ENCODE measurements at regions not wholly inside any gene's neighbourhood (a gene's known extent, or its start where the extent isn't known, plus 50 kb on each side); places are given as distances from the start of the nearest gene placed in this dataset.

- Histone ChIP-seq H3K36me3 (ENCODE audit: insufficient read depth, low read length) (no peaks in the 10 kb centered on the region), H3K9me3 (ENCODE audit: low read length) (no peaks in the 10 kb centered on the region), H3K27ac (ENCODE audit: low read depth, low read length, poor library complexity, severe bottlenecking) (no peak overlapping the region), H4K20me1 (ENCODE audit: insufficient read depth, low read length) (no peaks in the 10 kb centered on the region), H3K4me3 (ENCODE audit: low read depth, low read length, poor library complexity, severe bottlenecking) (no peak overlapping the region), H2AFZ (ENCODE audit: low read length) (no peak overlapping the region), H3K9me2 (ENCODE audit: insufficient read depth, low read length) (no peaks in the 10 kb centered on the region), H3K4me1 (ENCODE audit: insufficient read depth, low read length, poor library complexity, severe bottlenecking) (no peaks in the 10 kb centered on the region), H3K79me2 (ENCODE audit: insufficient read depth, low read depth, low read length) (no peaks in the 10 kb centered on the region), H3K4me2 (ENCODE audit: low read length) (no peak overlapping the region)
- TF ChIP-seq CTCF (conservative IDR thresholded peaks at IDR 0.05; ENCODE audit: low read length): no peak
- TF ChIP-seq EZH2phosphoT487 (IDR thresholded peaks at IDR 0.05; ENCODE audit: borderline replicate concordance, low read depth, low read length): no peak
- intact Hi-C loops (cut with micrococcal nuclease; ENCODE audit: unreplicated experiment): no loop called here
- no peak for DNase-seq (ENCODE audit: low spot score)
- no TSS peak for BruUV-seq (replicated peaks)
- CTCF ChIA-PET (ENCODE audit: unreplicated experiment): no interaction called here
- POLR2A ChIA-PET: no interaction called here
These were observed 55.9 kb upstream of the NFKB1 start for GRCh38 chr4:102445213-102445612.

DNA sequence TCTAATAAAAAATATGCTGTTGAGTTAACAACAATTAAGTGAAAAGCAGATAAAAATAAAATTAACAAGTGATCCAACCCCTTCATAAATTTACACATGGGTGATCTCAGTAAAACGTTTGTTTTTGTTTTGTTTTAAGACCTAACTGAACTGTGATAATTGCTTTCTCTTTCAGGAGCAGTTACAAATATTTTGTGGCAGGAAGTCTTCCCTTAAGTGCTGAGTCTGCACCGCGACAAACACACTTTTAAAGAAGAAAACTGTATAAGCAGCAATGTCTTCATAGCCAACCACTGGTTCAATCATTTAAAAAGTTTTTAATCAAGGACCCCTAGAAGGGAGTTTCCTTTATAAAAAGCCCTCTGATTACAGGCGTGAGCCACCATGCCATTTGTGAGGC lies 53.7 kb upstream of the NFKB1 start:
- no peaks in the 10 kb centered on the region for H3K9me3 ChIP-seq (ENCODE audit: low read length)
- CTCF ChIA-PET (ENCODE audit: unreplicated experiment): no interaction called here
- intact Hi-C loops (cut with micrococcal nuclease; ENCODE audit: unreplicated experiment): no loop called here
- H3K36me3 ChIP-seq (ENCODE audit: insufficient read depth, low read length): no peaks in the 10 kb centered on the region
- H3K79me2 ChIP-seq (ENCODE audit: insufficient read depth, low read depth, low read length): no peaks in the 10 kb centered on the region
- DNase-seq (ENCODE audit: low spot score): no peak
- H4K20me1 ChIP-seq (ENCODE audit: insufficient read depth, low read length): no peaks in the 10 kb centered on the region
- H3K4me3 ChIP-seq (ENCODE audit: low read depth, low read length, poor library complexity, severe bottlenecking): no peak overlapping the region
- no peak overlapping the region for H2AFZ ChIP-seq (ENCODE audit: low read length)
- H3K27ac ChIP-seq (ENCODE audit: low read depth, low read length, poor library complexity, severe bottlenecking): no peak overlapping the region
- no peak overlapping the region for H3K4me2 ChIP-seq (ENCODE audit: low read length)
- no peak for TF ChIP-seq CTCF (conservative IDR thresholded peaks at IDR 0.05; ENCODE audit: low read length)
- no peak for TF ChIP-seq EZH2phosphoT487 (IDR thresholded peaks at IDR 0.05; ENCODE audit: borderline replicate concordance, low read depth, low read length)
- no TSS peak for BruUV-seq (replicated peaks)
- POLR2A ChIA-PET: interaction anchor here (1.0 kb wide), 1 partner anchor 242 kb away, joined by 3 read pairs; no protein-coding TSS in a partner anchor
- H3K9me2 ChIP-seq (ENCODE audit: insufficient read depth, low read length): no peaks in the 10 kb centered on the region
- H3K4me1 ChIP-seq (ENCODE audit: insufficient read depth, low read length, poor library complexity, severe bottlenecking): no peaks in the 10 kb centered on the region

DNA sequence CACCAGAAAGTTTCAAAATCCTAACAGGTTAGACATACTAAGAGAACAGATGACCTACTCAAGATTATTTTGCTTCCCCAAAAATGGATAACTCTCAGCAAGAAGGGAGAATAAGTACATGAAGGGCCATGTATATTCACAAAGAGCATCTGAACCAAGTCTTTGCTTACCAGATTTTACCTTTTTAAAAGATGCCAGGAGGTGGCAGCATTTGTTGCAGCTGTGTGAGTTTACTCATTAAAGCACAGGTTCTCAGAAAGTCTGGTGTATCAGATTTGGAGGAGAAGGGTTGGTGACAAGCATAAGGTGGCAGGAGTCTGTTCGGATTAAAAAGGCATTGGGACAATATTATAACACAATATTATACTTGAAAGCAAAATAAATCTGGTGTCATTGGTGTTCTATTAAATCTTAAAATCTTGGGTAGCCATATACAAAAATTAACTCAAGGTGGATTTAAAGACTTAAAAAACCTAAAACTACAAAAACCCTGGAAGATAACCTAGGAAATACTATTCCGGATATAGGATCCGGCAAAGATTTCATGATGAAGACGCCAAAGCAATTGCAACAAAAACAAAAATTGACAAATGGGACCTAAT lies 51.3 kb upstream of the NFKB1 start:
- no peak overlapping the region for H2AFZ ChIP-seq (ENCODE audit: low read length)
- no peaks in the 10 kb centered on the region for H3K79me2 ChIP-seq (ENCODE audit: insufficient read depth, low read depth, low read length)
- CTCF ChIA-PET (ENCODE audit: unreplicated experiment): no interaction called here
- POLR2A ChIA-PET: no interaction called here
- DNase-seq (ENCODE audit: low spot score): peak; percentile 68
- H3K27ac ChIP-seq (ENCODE audit: low read depth, low read length, poor library complexity, severe bottlenecking): no peak overlapping the region
- H3K9me2 ChIP-seq (ENCODE audit: insufficient read depth, low read length): no peaks in the 10 kb centered on the region
- H4K20me1 ChIP-seq (ENCODE audit: insufficient read depth, low read length): no peaks in the 10 kb centered on the region
- TF ChIP-seq CTCF (conservative IDR thresholded peaks at IDR 0.05; ENCODE audit: low read length) (peak; percentile 87), EZH2phosphoT487 (IDR thresholded peaks at IDR 0.05; ENCODE audit: borderline replicate concordance, low read depth, low read length) (no peak)
- no peaks in the 10 kb centered on the region for H3K4me1 ChIP-seq (ENCODE audit: insufficient read depth, low read length, poor library complexity, severe bottlenecking)
- no peak overlapping the region for H3K4me2 ChIP-seq (ENCODE audit: low read length)
- no peak overlapping the region for H3K4me3 ChIP-seq (ENCODE audit: low read depth, low read length, poor library complexity, severe bottlenecking)
- no peaks in the 10 kb centered on the region for H3K36me3 ChIP-seq (ENCODE audit: insufficient read depth, low read length)
- intact Hi-C loops (cut with micrococcal nuclease; ENCODE audit: unreplicated experiment): loop anchor here (1.0 to 2.0 kb wide), 3 partner anchors 175 to 641 kb away; no protein-coding TSS in a partner anchor
- no peaks in the 10 kb centered on the region for H3K9me3 ChIP-seq (ENCODE audit: low read length)
- BruUV-seq (replicated peaks): no TSS peak
